ENCODE measurements at regions not wholly inside any gene's neighbourhood (a gene's known extent, or its start where the extent isn't known, plus 50 kb on each side); places are given as distances from the start of the nearest gene placed in this dataset.

DNA sequence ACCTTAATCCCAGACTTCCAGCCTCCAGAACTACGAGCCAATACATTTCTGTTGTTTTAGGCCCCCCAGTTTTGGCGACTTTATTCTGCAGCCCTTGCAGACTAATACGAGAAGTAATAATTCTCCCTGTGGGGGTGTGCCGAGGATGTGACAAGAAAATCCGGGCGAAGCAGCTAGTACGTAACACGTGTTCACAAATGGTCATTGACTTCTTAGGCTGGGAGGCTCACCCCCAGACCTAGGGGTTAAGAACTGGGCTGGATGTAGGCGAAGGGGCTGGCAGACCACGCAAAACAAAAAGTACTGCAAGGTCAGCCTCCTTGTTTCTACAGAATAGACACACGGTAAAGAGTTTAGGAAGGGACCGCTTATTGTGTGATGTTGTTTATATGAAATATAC is 69.8 kb upstream of the ESRRB start:
- TF ChIP-seq CTCF (IDR thresholded peaks at IDR 0.05; ENCODE audit: low read depth, low read length, poor library complexity, severe bottlenecking) (no peak), EZH2phosphoT487 (IDR thresholded peaks at IDR 0.05; ENCODE audit: borderline replicate concordance, low read length) (no peak)
